Esophagus squamous epithelium (tissue), 4 donors: ENCODE measurements at regions not wholly inside any gene's neighbourhood (a gene's known extent, or its start where the extent isn't known, plus 50 kb on each side); places are given as distances from the start of the nearest gene placed in this dataset.

Experiments
- CTCF ChIP-seq, 6 experiments: fragments of 450-650 bp in 4 of 6; fragments of 200-600 bp in 2 of 6; sonication (generic) in 2 of 6; IDR thresholded peaks; one replicate each; pipeline ENCODE4 v1.5.1; 2016 to 2019; ENCODE audit warnings: antibody characterized with exemption in 6 of 6, mild to moderate bottlenecking in 4 of 6, moderate library complexity in 4 of 6
- POLR2A ChIP-seq, 4 donors: fragments of 450-650 bp; IDR thresholded peaks; one replicate each; pipeline ENCODE4 v1.6.1; 2017; ENCODE audit warnings: antibody characterized with exemption in 4 of 4, mild to moderate bottlenecking in 4 of 4, moderate library complexity in 3 of 4

- no peak for TF ChIP-seq CTCF (IDR thresholded peaks at IDR 0.05)
- TF ChIP-seq POLR2A (IDR thresholded peaks at IDR 0.05), result no peak
Measured at GRCh38 chr4:115424852-115425251, 311.4 kb upstream of the NDST4 start.
